Activated CD4-positive, alpha-beta memory T cell treated with anti-CD3 and anti-CD28 coated beads, Interleukin-2, amount 10 ng/mL, durations not matched to agents 7 days and 5 days (primary cell): ENCODE measurements at regions not wholly inside any gene's neighbourhood (a gene's known extent, or its start where the extent isn't known, plus 50 kb on each side); places are given as distances from the start of the nearest gene placed in this dataset.

ENCODE experiments used
- CTCF ChIA-PET: fragments of 350-600 bp; sonication (Branson Sonifier 250); formaldehyde crosslinking; loops from one replicate; lab custom pipeline; 2021; ENCODE audit warnings: antibody characterized with exemption, inconsistent platforms; lab: Charles Lee
- POLR2A ChIA-PET: fragments of 350-600 bp; sonication (Branson Sonifier 250); formaldehyde crosslinking; loops from one replicate; lab custom pipeline; 2021; ENCODE audit warnings: antibody characterized with exemption; lab: Charles Lee
- DNase-seq: peaks from one replicate; pipeline ENCODE4 v3.0.0-alpha.2; 2020
- H3K27ac Mint-ChIP-seq: one replicate; pipeline ENCODE4 v1.8.0; 2021; ENCODE audit warnings: mild to moderate bottlenecking, mixed read lengths
- H3K27me3 Mint-ChIP-seq: one replicate; pipeline ENCODE4 v1.8.0; 2021; ENCODE audit warnings: mixed read lengths
- H3K36me3 Mint-ChIP-seq: one replicate; pipeline ENCODE4 v1.8.0; 2021; ENCODE audit warnings: low read depth, mixed read lengths
- H3K4me1 Mint-ChIP-seq: one replicate; pipeline ENCODE4 v1.8.0; 2021; ENCODE audit warnings: mixed read lengths
- H3K4me3 Mint-ChIP-seq: one replicate; pipeline ENCODE4 v1.8.0; 2021; ENCODE audit warnings: mild to moderate bottlenecking, mixed read lengths
- H3K9me3 Mint-ChIP-seq: one replicate; pipeline ENCODE4 v1.8.0; 2021; ENCODE audit warnings: mixed read lengths

DNA sequence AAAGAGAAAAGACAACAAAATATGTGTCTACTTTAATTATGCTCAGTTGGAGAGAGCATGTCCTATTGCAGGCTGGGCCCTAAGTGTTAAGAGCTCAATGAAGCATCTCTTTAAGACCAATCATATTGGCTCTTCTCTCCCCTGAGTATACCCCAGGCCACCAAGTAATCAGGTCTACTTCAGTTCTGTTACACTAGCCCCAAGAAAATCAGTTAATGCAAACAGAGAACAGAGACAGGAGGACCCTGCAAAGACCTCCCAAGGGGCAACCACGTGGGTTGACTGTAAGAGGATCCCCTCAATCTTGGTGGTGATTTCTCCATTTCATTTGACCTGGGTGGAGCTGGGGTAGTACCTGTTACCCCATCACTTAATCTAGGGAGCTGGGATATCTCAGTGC, 451.0 kb upstream of the ZNF507 start:
- no peaks in the 10 kb centered on the region for H3K4me1 Mint-ChIP-seq
- no peaks in the 10 kb centered on the region for H3K27me3 Mint-ChIP-seq
- H3K9me3 Mint-ChIP-seq: peaks cover 17% of the 10 kb centered on the region
- ChIA-PET CTCF (no interaction called here), POLR2A (no interaction called here)
- no peak for DNase-seq
- no peaks in the 10 kb centered on the region for H3K36me3 Mint-ChIP-seq
- H3K4me3 Mint-ChIP-seq: no peak overlapping the region
- no peak overlapping the region for H3K27ac Mint-ChIP-seq

- CTCF ChIA-PET: no interaction called here
Measured at GRCh38 chr19:31897292-31897691, 448.1 kb upstream of the ZNF507 start.

DNA sequence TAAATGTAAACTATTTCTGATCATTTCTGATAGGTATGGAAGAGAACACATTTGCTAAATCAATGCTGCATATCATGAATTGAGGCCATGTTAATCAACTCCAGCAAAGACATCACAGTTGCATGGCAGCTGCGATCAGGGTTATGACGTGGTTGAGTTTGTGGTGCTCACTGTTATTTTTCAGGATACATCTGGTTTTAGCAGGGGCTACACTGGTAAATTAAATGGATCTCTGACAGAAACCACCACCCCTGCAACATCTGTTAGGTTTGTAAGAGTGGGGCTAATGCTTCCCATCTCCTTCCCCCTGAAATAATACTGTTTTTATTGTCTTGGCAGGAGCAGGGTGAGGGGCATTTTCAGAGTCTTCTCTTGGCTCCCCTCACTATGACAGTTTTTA, 444.4 kb upstream of the ZNF507 start:
- no peaks in the 10 kb centered on the region for H3K36me3 Mint-ChIP-seq
- H3K9me3 Mint-ChIP-seq: peaks cover 12% of the 10 kb centered on the region
- no peaks in the 10 kb centered on the region for H3K27me3 Mint-ChIP-seq
- H3K27ac Mint-ChIP-seq: no peak overlapping the region
- ChIA-PET CTCF (no interaction called here), POLR2A (no interaction called here)
- no peak for DNase-seq
- H3K4me1 Mint-ChIP-seq: no peaks in the 10 kb centered on the region
- no peak overlapping the region for H3K4me3 Mint-ChIP-seq

More at GRCh38 chr19:31897292-31897691, 448.1 kb upstream of the ZNF507 start:
- no peak overlapping the region for H3K4me3 Mint-ChIP-seq
- POLR2A ChIA-PET: no interaction called here
- no peak overlapping the region for H3K27ac Mint-ChIP-seq
- no peaks in the 10 kb centered on the region for H3K4me1 Mint-ChIP-seq
- no peak for DNase-seq
- no peaks in the 10 kb centered on the region for H3K27me3 Mint-ChIP-seq
- no peaks in the 10 kb centered on the region for H3K36me3 Mint-ChIP-seq
- H3K9me3 Mint-ChIP-seq: peaks cover 18% of the 10 kb centered on the region

- H3K27me3 Mint-ChIP-seq: no peaks in the 10 kb centered on the region
- no peaks in the 10 kb centered on the region for H3K36me3 Mint-ChIP-seq
- no peak overlapping the region for H3K4me3 Mint-ChIP-seq
- ChIA-PET POLR2A (no interaction called here), CTCF (no interaction called here)
- H3K4me1 Mint-ChIP-seq: peaks cover 1% of the 10 kb centered on the region
- DNase-seq: no peak
- no peak overlapping the region for H3K27ac Mint-ChIP-seq
- peaks cover 10% of the 10 kb centered on the region for H3K9me3 Mint-ChIP-seq
Measured at GRCh38 chr19:31902821-31903220, 442.6 kb upstream of the ZNF507 start.

DNA sequence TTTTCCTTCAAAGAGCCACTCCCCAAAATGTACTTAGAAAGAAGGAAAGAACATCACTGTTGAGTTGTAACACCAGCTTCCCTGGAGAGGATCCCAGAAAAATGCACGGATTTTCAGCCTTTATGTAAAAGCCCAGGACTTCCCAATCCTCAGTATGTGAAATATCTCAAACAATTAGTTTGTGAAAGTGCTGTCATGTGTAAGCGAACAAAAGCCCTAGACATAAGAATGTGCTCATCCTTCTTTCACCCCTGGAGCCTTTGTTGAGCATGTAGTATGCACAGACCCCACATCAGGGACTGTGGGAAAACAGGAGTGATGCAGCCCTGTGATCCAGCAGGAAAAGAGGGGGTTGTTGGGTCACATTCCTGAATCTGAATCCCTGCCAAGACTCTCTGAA, 441.4 kb upstream of the ZNF507 start:
- H3K4me1 Mint-ChIP-seq: peaks cover 1% of the 10 kb centered on the region
- ChIA-PET CTCF (no interaction called here), POLR2A (no interaction called here)
- peaks cover 10% of the 10 kb centered on the region for H3K9me3 Mint-ChIP-seq
- H3K27me3 Mint-ChIP-seq: no peaks in the 10 kb centered on the region
- DNase-seq: no peak
- H3K4me3 Mint-ChIP-seq: no peak overlapping the region
- no peak overlapping the region for H3K27ac Mint-ChIP-seq
- no peaks in the 10 kb centered on the region for H3K36me3 Mint-ChIP-seq

GRCh38 chr19:31906111-31906871, 439.1 kb upstream of the ZNF507 start:
- POLR2A ChIA-PET: no interaction called here
- Mint-ChIP-seq H3K27ac (no peak overlapping the region), H3K27me3 (no peaks in the 10 kb centered on the region), H3K4me3 (no peak overlapping the region), H3K36me3 (no peaks in the 10 kb centered on the region), H3K9me3 (peaks cover 5% of the 10 kb centered on the region), H3K4me1 (peaks cover 1% of the 10 kb centered on the region)
- no peak for DNase-seq
- CTCF ChIA-PET: no interaction called here

- H3K4me3 Mint-ChIP-seq: no peak overlapping the region
- DNase-seq: no peak
- H3K36me3 Mint-ChIP-seq: no peaks in the 10 kb centered on the region
- H3K27ac Mint-ChIP-seq: no peak overlapping the region
- peaks cover 5% of the 10 kb centered on the region for H3K9me3 Mint-ChIP-seq
- ChIA-PET POLR2A (no interaction called here), CTCF (no interaction called here)
- H3K4me1 Mint-ChIP-seq: peaks cover 1% of the 10 kb centered on the region
- no peaks in the 10 kb centered on the region for H3K27me3 Mint-ChIP-seq
Measured at GRCh38 chr19:31907661-31908060, 437.7 kb upstream of the ZNF507 start.

GRCh38 chr19:31908080-31908479, 437.3 kb upstream of the ZNF507 start:
- H3K4me1 Mint-ChIP-seq: peaks cover 1% of the 10 kb centered on the region

DNA sequence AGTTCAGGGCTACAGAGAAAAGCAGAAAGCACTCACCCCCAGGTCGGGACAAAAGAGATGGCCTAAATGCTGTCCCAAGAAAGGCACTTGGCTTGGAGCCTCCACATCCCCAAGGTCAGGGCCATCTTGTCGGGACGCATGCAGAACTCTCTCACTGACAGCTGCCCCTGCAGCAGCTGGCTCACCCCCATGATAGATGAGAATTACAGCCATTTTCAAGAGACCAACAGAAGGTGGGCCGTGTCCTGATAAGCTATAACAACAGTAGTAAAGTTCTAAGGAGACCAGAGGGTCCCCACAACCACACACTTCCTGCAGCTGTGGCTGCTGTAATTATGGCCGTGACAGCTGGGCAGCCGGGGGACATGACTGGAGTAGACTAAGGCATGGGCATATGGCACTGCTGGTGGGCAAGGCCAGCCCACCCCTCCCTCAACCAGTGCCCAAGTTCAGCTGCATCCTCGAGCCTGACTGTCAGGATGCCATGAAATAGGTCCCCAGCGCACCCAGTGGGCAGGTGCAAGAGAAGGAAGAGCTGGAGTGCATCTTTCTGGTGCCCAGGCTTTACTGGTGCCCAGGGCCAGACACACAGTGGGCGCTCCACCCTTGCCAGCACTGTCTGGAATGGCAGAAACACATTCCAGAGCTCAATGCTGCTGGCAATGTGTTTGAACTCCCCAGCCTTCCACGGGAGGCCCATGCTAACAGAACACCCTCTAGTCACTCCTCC, 436.7 kb upstream of the ZNF507 start:
- Mint-ChIP-seq H3K27me3 (no peaks in the 10 kb centered on the region), H3K36me3 (no peaks in the 10 kb centered on the region), H3K9me3 (peaks cover 3% of the 10 kb centered on the region), H3K4me3 (no peak overlapping the region), H3K4me1 (peaks cover 1% of the 10 kb centered on the region), H3K27ac (no peak overlapping the region)
- CTCF ChIA-PET: no interaction called here
- no peak for DNase-seq
- POLR2A ChIA-PET: no interaction called here

More at GRCh38 chr19:31908080-31908479, 437.3 kb upstream of the ZNF507 start:
- no peak overlapping the region for H3K4me3 Mint-ChIP-seq
- no peaks in the 10 kb centered on the region for H3K27me3 Mint-ChIP-seq
- DNase-seq: no peak
- H3K36me3 Mint-ChIP-seq: no peaks in the 10 kb centered on the region
- CTCF ChIA-PET: no interaction called here
- POLR2A ChIA-PET: no interaction called here
- no peak overlapping the region for H3K27ac Mint-ChIP-seq
- H3K9me3 Mint-ChIP-seq: peaks cover 3% of the 10 kb centered on the region

- Mint-ChIP-seq H3K36me3 (no peaks in the 10 kb centered on the region), H3K9me3 (no peaks in the 10 kb centered on the region), H3K27ac (no peak overlapping the region), H3K27me3 (no peaks in the 10 kb centered on the region), H3K4me1 (peaks cover 1% of the 10 kb centered on the region), H3K4me3 (no peak overlapping the region)
- DNase-seq: no peak
- ChIA-PET CTCF (no interaction called here), POLR2A (no interaction called here)
Measured at GRCh38 chr19:31910224-31910623, 435.2 kb upstream of the ZNF507 start.

DNA sequence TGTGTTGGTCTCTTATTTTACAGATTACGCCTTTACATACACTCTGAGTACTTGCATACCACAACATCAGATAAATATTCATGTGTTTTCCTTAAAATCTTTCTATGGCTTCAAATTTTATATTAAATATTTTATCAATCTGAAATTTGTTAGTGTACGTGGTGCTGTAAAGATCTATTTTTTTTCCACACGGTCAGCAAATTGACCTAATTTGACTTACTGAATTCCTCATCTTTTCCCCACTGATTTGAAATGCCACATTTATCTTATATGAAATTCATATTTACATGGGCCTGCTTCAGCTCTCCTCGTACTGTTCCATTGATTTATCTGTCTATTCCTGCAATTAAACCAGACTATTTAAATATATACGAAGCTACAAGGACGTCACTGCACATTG, 433.8 kb upstream of the ZNF507 start:
- Mint-ChIP-seq H3K9me3 (no peaks in the 10 kb centered on the region), H3K4me3 (no peak overlapping the region), H3K4me1 (no peaks in the 10 kb centered on the region), H3K27ac (no peak overlapping the region), H3K36me3 (no peaks in the 10 kb centered on the region), H3K27me3 (no peaks in the 10 kb centered on the region)
- DNase-seq: no peak
- POLR2A ChIA-PET: no interaction called here
- CTCF ChIA-PET: no interaction called here

GRCh38 chr19:31913103-31913661, 432.2 kb upstream of the ZNF507 start:
- Mint-ChIP-seq H3K27me3 (no peaks in the 10 kb centered on the region), H3K27ac (no peak overlapping the region)

GRCh38 chr19:31930401-31930800, 415.0 kb upstream of the ZNF507 start:
- CTCF ChIA-PET: no interaction called here
- Mint-ChIP-seq H3K4me1 (no peaks in the 10 kb centered on the region), H3K4me3 (no peak overlapping the region), H3K27me3 (no peaks in the 10 kb centered on the region), H3K27ac (no peak overlapping the region), H3K9me3 (peaks cover 2% of the 10 kb centered on the region), H3K36me3 (no peaks in the 10 kb centered on the region)
- POLR2A ChIA-PET: no interaction called here
- DNase-seq: no peak

More at GRCh38 chr19:31913103-31913661, 432.2 kb upstream of the ZNF507 start:
- Mint-ChIP-seq H3K4me3 (no peak overlapping the region), H3K4me1 (no peaks in the 10 kb centered on the region), H3K9me3 (no peaks in the 10 kb centered on the region), H3K36me3 (no peaks in the 10 kb centered on the region)
- ChIA-PET CTCF (no interaction called here), POLR2A (no interaction called here)
- DNase-seq: no peak
